GM12865 (cell line): ENCODE measurements at regions not wholly inside any gene's neighbourhood (a gene's known extent, or its start where the extent isn't known, plus 50 kb on each side); places are given as distances from the start of the nearest gene placed in this dataset.

Experiments used
- DNase-seq: peaks from one replicate; pipeline ENCODE4 v3.0.0; 2010; ENCODE audit warnings: low read depth
- H3K4me3 ChIP-seq: 2 replicates; pipeline ENCODE4 v1.5.1; 2011; ENCODE audit warnings: mild to moderate bottlenecking, low read depth, low read length, control low read depth
- CTCF ChIP-seq: IDR thresholded peaks from 2 replicates; pipeline ENCODE4 v1.5.1; 2011; ENCODE audit warnings: low read length, control low read depth, low read depth, inconsistent platforms; ENCODE audit not compliant: insufficient read depth; ENCODE audit errors: missing control alignments

DNA sequence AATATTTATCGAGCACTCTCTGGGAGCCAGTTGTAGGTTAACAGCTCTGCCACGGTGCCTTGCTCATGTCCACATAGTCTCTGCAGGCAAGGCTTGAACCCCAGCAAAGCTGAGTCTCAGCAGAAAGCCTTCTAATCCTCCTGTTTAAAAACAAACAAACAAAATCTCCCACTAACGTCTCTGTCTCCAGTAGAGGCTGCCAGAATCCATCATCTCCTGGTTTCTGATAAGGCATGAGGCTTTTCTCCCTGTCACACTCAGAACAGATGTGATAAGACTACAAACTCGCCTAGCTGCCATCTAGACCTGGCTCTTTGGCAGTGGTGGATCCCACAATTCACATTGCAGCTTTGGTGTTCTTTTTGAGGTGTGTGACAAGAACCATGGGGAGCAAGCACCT lies 813.2 kb downstream of the AACS start:
- no peak for DNase-seq
- no peak for TF ChIP-seq CTCF
- H3K4me3 ChIP-seq, result no peak overlapping the region

GRCh38 chr12:125882141-125882540 lies 816.9 kb downstream of the AACS start:
- no peak for TF ChIP-seq CTCF
- H3K4me3 ChIP-seq, result no peak overlapping the region
- DNase-seq, result no peak

- TF ChIP-seq CTCF, result no peak
- no peak overlapping the region for H3K4me3 ChIP-seq
- no peak for DNase-seq
These were observed 823.7 kb downstream of the AACS start for GRCh38 chr12:125888921-125889320.

GRCh38 chr12:125889742-125890141 lies 824.5 kb downstream of the AACS start:
- TF ChIP-seq CTCF, result no peak
- no peak for DNase-seq
- H3K4me3 ChIP-seq, result no peak overlapping the region

GRCh38 chr12:125890366-125890905 lies 825.2 kb downstream of the AACS start:
- DNase-seq, result no peak
- TF ChIP-seq CTCF, result no peak
- H3K4me3 ChIP-seq, result no peak overlapping the region

- no peak for TF ChIP-seq CTCF
- H3K4me3 ChIP-seq, result no peak overlapping the region
- DNase-seq, result no peak
These were observed 825.7 kb downstream of the AACS start for GRCh38 chr12:125890971-125891370.

- no peak for TF ChIP-seq CTCF
- DNase-seq, result no peak
- no peak overlapping the region for H3K4me3 ChIP-seq
These were observed 827.0 kb downstream of the AACS start for GRCh38 chr12:125892276-125892675.
